ENCODE measurements at regions not wholly inside any gene's neighbourhood (a gene's known extent, or its start where the extent isn't known, plus 50 kb on each side); places are given as distances from the start of the nearest gene placed in this dataset.

DNA sequence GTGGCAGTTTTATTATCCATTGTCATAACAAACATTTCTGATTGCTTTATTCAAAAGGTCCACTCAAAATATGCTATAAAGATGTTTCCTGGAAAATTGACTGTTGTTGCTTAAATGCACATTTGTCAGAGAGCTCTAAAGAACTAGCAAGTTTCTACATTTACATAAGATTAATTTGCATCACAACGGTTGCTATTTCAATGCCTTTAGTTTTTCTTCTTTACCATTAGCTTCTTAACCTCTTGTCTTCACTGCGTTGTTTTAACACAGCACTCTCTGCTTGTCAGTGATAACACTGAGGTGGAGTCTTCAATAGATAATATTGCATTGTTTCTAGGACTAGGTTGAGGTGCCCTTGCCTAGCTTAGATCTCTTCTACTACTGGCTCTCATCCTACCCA, 76.7 kb upstream of the GALNT7 start:
- TF ChIP-seq ZNF175 (tag by site-specific recombination; IDR thresholded peaks at IDR 0.05), result no peak
- TF ChIP-seq, protein P1, sequence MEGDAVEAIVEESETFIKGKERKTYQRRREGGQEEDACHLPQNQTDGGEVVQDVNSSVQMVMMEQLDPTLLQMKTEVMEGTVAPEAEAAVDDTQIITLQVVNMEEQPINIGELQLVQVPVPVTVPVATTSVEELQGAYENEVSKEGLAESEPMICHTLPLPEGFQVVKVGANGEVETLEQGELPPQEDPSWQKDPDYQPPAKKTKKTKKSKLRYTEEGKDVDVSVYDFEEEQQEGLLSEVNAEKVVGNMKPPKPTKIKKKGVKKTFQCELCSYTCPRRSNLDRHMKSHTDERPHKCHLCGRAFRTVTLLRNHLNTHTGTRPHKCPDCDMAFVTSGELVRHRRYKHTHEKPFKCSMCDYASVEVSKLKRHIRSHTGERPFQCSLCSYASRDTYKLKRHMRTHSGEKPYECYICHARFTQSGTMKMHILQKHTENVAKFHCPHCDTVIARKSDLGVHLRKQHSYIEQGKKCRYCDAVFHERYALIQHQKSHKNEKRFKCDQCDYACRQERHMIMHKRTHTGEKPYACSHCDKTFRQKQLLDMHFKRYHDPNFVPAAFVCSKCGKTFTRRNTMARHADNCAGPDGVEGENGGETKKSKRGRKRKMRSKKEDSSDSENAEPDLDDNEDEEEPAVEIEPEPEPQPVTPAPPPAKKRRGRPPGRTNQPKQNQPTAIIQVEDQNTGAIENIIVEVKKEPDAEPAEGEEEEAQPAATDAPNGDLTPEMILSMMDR (tag by site-specific recombination; IDR thresholded peaks at IDR 0.05), result no peak
- TF ChIP-seq, protein P2, sequence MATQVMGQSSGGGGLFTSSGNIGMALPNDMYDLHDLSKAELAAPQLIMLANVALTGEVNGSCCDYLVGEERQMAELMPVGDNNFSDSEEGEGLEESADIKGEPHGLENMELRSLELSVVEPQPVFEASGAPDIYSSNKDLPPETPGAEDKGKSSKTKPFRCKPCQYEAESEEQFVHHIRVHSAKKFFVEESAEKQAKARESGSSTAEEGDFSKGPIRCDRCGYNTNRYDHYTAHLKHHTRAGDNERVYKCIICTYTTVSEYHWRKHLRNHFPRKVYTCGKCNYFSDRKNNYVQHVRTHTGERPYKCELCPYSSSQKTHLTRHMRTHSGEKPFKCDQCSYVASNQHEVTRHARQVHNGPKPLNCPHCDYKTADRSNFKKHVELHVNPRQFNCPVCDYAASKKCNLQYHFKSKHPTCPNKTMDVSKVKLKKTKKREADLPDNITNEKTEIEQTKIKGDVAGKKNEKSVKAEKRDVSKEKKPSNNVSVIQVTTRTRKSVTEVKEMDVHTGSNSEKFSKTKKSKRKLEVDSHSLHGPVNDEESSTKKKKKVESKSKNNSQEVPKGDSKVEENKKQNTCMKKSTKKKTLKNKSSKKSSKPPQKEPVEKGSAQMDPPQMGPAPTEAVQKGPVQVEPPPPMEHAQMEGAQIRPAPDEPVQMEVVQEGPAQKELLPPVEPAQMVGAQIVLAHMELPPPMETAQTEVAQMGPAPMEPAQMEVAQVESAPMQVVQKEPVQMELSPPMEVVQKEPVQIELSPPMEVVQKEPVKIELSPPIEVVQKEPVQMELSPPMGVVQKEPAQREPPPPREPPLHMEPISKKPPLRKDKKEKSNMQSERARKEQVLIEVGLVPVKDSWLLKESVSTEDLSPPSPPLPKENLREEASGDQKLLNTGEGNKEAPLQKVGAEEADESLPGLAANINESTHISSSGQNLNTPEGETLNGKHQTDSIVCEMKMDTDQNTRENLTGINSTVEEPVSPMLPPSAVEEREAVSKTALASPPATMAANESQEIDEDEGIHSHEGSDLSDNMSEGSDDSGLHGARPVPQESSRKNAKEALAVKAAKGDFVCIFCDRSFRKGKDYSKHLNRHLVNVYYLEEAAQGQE (tag by site-specific recombination; IDR thresholded peaks at IDR 0.05), result no peak
